Amygdala (tissue), 56 donors: ENCODE measurements at regions not wholly inside any gene's neighbourhood (a gene's known extent, or its start where the extent isn't known, plus 50 kb on each side); places are given as distances from the start of the nearest gene placed in this dataset.

Experiments
- DNase-seq, 56 donors: peaks; one replicate each; lab custom pipeline; 2025; lab: John Stamatoyannopoulos, UW

- no peak for DNase-seq
These were observed 262.2 kb downstream of the GLRX3 start for GRCh38 chr10:130398090-130398994.

DNA sequence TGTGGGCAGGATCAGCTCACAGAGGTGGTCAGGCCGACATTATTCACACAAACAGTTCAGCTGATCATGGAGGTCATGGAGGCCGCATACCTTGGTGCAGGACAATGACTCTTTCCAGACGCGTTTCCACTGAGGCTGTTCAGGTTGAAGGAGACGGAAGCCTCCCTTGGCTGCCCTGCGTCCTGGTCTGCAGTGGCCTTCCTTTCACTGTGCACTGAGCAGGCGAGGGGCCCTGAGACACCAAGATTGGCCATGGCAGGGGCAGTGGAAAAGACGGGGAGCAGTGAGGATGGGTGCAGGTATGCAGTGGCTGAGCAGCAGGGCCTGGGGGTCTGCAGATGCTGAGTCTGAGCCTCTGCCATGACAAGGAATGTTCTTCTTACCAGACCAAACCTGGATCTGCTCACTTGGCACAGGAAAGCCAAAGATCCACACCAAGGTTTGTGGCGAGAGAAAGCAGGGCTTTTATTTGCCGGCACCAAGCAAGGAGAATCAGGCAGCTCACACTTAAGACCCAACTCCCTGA is 263.3 kb downstream of the GLRX3 start:
- DNase-seq, result no peak

GRCh38 chr10:130400890-130401289 is 264.7 kb downstream of the GLRX3 start:
- DNase-seq, result peak in 6 of 56 donors; percentile 6 to 26 (median 10)

GRCh38 chr10:130401860-130402765 is 265.9 kb downstream of the GLRX3 start:
- DNase-seq, result no peak

- DNase-seq, result no peak
These were observed 267.2 kb downstream of the GLRX3 start for GRCh38 chr10:130403153-130404075.

DNA sequence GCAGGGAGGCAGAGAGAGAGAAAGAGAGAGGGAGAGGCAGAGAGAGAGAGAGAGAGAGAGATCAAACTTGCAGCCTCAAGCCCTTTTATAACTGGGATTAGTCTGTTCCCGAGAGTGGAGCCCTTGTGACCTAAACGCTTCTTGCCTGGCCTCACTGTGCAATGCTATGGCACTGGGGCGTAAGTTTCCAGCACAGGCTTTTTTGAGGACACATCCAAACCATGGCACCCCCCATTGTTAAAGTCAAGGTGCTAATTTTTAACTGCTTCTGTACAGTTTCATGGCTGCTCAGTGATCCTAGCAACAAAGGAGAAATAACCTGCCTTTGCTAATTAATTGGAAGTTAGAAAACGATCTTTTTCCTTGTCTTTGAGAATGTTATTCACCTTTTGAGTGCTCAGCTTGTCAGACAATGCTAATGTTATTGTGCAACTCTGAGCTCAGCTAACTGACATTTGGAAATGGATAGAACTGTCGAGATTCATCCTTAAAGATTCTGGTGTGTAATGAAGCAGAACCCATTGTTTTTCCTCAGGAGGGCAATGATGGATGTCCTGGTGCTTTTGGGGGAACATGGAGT is 268.4 kb downstream of the GLRX3 start:
- no peak for DNase-seq

GRCh38 chr10:130407052-130407451 is 270.9 kb downstream of the GLRX3 start:
- DNase-seq, result no peak

- DNase-seq, result no peak
These were observed 273.1 kb downstream of the GLRX3 start for GRCh38 chr10:130409331-130409730.

GRCh38 chr10:130409931-130410330 is 273.7 kb downstream of the GLRX3 start:
- DNase-seq, result no peak

DNA sequence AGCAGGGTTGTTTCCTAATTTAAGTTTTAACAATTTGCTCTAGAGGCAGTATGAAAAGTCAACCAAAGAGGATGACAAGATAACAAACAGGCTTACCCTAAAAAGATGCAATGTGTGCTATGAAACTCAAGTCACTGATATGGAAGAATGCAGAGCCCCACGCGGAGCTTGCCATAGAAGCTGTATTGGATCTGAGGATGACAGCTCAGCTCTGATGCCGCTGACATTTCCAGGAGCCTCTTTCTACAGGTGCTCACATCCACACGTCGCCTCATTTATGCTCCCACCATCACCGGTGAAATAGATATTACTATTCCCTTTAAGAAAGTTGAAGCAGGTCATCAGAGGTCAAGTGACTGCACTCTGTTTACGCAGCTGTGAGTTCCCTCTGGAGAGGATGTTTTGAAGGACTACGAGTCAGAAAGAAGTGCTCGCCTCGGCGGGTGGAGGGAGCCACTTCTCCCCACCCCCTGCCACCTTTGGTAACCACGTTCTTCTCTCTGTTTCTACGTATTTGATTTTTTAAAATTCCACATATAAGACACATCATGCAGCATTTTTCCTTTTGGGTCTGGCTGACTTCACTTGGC is 275.4 kb downstream of the GLRX3 start:
- DNase-seq, result no peak

DNA sequence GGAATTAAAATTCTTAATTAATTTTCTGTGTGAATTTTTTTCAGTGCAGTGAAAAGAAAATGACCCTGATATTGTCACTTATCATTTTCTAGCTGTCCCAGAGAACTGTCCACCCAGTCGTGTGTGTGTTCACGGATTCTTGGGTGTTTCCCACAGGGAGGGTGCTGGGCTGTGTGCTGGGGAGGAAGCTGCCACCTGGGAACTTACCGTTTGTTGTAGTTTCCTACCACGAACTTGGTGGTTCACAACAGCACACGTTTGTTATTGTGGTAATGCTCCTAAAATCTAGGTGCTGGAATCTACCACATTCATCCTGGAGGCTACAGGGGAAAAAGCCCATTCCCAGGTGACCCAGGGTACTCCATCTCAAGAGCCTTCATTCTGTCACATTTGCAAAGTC is 276.1 kb downstream of the GLRX3 start:
- DNase-seq, result no peak

DNA sequence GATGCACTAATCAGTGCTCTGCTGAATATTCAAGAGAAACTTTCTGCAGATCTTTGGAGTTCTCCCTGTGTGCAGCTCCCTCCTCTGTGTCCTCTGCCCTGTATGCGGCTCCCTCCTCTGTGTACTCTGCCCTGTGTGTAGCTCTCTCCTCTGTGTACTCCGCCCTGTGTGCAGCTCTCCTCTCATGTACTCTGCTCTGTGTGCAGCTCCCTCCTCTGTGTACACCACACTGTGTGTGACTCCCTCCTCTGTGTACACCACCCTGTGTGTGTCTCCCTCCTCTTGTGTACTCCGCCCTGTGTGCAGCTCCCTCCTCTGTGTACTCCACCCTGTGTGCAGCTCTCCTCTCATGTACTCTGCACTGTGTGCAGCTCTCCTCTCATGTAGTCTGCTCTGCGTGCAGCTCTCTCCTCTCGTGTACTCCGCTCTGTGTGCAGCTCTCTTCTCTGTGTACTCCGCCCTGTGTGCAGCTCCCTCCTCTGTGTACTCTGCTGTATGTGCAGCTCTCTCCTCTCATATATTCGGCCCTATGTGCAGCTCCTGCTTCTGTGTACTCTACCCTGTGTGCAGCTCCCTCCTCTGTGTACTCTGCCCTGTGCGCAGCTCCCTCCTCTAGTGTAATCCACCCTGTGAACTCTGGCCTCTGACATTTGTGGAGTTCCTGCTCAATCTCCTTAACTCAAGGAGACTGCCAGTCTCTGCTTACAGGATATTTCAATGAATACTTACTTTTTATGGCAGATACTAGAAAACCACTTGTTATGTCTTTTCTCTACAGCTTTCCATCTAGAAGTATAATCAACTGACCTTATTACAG is 280.4 kb downstream of the GLRX3 start:
- no peak for DNase-seq

GRCh38 chr10:130418731-130419130 is 282.5 kb downstream of the GLRX3 start:
- no peak for DNase-seq

GRCh38 chr10:130421909-130422308 is 285.7 kb downstream of the GLRX3 start:
- DNase-seq, result no peak

DNA sequence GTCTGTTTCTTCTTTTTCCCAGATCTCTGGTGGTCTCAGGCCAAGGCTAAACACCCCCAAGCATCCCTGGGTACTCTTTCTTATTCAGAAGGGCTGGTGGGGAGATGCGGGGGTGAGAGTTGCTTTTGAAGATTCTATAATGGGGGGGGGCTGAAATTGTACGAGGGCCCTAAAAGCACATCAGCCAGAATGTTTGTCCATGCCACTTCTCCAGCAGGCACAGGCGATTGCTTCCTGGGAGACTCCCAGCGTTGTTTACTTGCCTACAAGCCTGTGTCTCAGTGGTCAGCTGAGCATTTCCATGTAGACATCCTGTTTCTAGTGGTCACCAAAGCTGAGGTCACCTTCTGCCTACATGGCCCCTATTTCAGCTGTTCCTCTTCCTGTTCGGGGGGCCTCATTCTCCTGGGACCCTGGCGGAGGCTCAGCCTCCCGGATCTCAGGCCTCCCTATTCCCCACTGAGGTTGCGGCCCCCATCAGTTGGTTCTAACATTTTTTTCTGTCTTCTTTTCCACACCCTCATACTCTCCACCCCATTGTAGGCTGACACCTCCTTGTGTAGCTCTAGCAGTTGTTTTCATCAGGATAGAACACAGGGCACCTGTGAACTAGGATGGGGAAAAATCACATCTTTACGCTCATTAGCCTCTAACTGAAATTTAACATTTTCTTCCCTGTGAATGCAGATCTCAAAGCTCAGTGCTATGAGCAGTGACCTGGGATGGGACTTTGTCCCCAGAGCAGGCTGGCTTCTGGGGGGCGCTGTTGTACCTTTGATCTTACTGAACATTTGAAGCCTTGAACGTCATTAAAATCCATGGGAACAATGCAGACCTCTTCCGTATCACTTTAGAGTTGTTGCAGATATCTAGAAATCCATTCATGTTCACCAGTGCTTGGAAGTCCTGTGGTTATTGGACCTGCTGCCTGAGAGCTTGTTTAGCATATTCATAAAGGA is 286.5 kb downstream of the GLRX3 start:
- DNase-seq, result no peak

- DNase-seq, result no peak
These were observed 287.5 kb downstream of the GLRX3 start for GRCh38 chr10:130423455-130424305.
